HEK293T (cell line): ENCODE measurements at regions not wholly inside any gene's neighbourhood (a gene's known extent, or its start where the extent isn't known, plus 50 kb on each side); places are given as distances from the start of the nearest gene placed in this dataset.

Source experiments
- ARNT ChIP-seq: fragments of 450-650 bp; IDR thresholded peaks from 2 replicates; pipeline ENCODE4 v1.6.1; 2017; ENCODE audit warnings: mild to moderate bottlenecking
- BHLHE40 ChIP-seq: fragments of 450-650 bp; IDR thresholded peaks from 2 replicates; pipeline ENCODE4 v1.6.1; 2016; ENCODE audit warnings: mild to moderate bottlenecking, moderate library complexity, borderline replicate concordance
- CTBP1 ChIP-seq: fragments of 450-650 bp; IDR thresholded peaks from 2 replicates; pipeline ENCODE4 v1.6.1; 2016; ENCODE audit warnings: borderline replicate concordance
- ELF4 ChIP-seq: fragments of 450-650 bp; IDR thresholded peaks from 2 replicates; pipeline ENCODE4 v1.6.1; 2017; ENCODE audit warnings: antibody characterized with exemption
- FOXK2 ChIP-seq: fragments of 450-650 bp; IDR thresholded peaks from 2 replicates; pipeline ENCODE4 v1.6.1; 2016; ENCODE audit warnings: mild to moderate bottlenecking
- FOXM1 ChIP-seq: fragments of 450-650 bp; IDR thresholded peaks from 2 replicates; pipeline ENCODE4 v1.6.1; 2017; ENCODE audit warnings: mild to moderate bottlenecking, borderline replicate concordance
- HDGF ChIP-seq: fragments of 450-650 bp; IDR thresholded peaks from 2 replicates; pipeline ENCODE4 v1.6.1; 2017; ENCODE audit warnings: antibody characterized with exemption, borderline replicate concordance
- LEF1 ChIP-seq: fragments of 450-650 bp; IDR thresholded peaks from 2 replicates; pipeline ENCODE4 v1.6.1; 2017; ENCODE audit warnings: mild to moderate bottlenecking, borderline replicate concordance
- SP1 ChIP-seq: fragments of 450-650 bp; IDR thresholded peaks from 2 replicates; pipeline ENCODE4 v1.6.1; 2017
- SUZ12 ChIP-seq: fragments of 450-650 bp; IDR thresholded peaks from 2 replicates; pipeline ENCODE4 v1.6.1; 2016; ENCODE audit warnings: mild to moderate bottlenecking
- ZNF384 ChIP-seq: fragments of 450-650 bp; IDR thresholded peaks from 2 replicates; pipeline ENCODE4 v1.6.1; 2016
- TF ChIP-seq, protein P1 (sequence below): fragments of 450-650 bp; IDR thresholded peaks from 2 replicates; pipeline ENCODE4 v1.6.1; 2016

- TF ChIP-seq BHLHE40 (no peak), FOXM1 (no peak), CTBP1 (no peak), ARNT (no peak), LEF1 (no peak), SP1 (no peak), SUZ12 (no peak), ELF4 (no peak), HDGF (no peak), FOXK2 (no peak), ZNF384 (no peak)
- TF ChIP-seq, protein P1, sequence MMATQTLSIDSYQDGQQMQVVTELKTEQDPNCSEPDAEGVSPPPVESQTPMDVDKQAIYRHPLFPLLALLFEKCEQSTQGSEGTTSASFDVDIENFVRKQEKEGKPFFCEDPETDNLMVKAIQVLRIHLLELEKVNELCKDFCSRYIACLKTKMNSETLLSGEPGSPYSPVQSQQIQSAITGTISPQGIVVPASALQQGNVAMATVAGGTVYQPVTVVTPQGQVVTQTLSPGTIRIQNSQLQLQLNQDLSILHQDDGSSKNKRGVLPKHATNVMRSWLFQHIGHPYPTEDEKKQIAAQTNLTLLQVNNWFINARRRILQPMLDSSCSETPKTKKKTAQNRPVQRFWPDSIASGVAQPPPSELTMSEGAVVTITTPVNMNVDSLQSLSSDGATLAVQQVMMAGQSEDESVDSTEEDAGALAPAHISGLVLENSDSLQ, result no peak
Observed at GRCh38 chr1:115186711-115187265, 97.5 kb upstream of the TSPAN2 start.
